ENCODE measurements at regions not wholly inside any gene's neighbourhood (a gene's known extent, or its start where the extent isn't known, plus 50 kb on each side); places are given as distances from the start of the nearest gene placed in this dataset.

DNA sequence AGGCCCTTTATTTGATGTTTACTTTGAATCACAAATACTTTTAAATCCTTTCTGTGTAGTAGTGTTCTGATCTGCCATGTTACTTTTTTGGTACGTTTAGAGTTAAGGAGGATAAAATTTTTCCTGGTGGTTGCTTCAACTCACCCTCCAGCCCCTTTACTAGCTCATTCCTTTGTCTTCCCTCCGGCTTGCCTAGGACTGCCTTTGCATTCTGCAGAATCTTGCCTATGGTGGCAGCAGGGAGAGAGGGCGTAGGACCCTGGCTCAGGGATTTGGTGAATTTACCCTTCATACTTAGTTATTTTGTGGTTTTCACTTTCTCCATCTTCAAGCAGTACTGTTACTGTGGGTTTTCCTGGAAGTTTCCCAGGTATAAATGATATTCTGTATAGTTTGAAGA is 833.5 kb downstream of the XPNPEP1 start:
- Mint-ChIP-seq H3K9me3 (ENCODE audit: insufficient read depth) (no peaks in the 10 kb centered on the region), H3K27ac (no peak overlapping the region), H3K4me3 (no peak overlapping the region), H3K27me3 (no peaks in the 10 kb centered on the region), H3K4me1 (no peaks in the 10 kb centered on the region)
- no peaks in the 10 kb centered on the region for H4K20me1 ChIP-seq (ENCODE audit: control insufficient read depth, insufficient read depth, low read length, poor library complexity, severe bottlenecking)
- no peaks in the 10 kb centered on the region for H3K27me3 ChIP-seq (replicated peaks in 1 of 4; ENCODE audit: control extremely low read depth in 1 of 4, control insufficient read depth in 3 of 4, insufficient read depth in 4 of 4, low read length in 3 of 4)
- H3K27ac ChIP-seq (ENCODE audit: low read length in 2 of 2): no peak overlapping the region
- H3K9ac ChIP-seq (ENCODE audit: low read length): no peak overlapping the region
- ATAC-seq (ENCODE audit: low read depth): no peak
- no peak overlapping the region for H2AFZ ChIP-seq (ENCODE audit: insufficient read depth, low read depth, low read length, poor library complexity, severe bottlenecking)
- H3K79me2 ChIP-seq (ENCODE audit: control insufficient read depth, insufficient read depth, low read length): no peaks in the 10 kb centered on the region
- TF ChIP-seq, protein P1, sequence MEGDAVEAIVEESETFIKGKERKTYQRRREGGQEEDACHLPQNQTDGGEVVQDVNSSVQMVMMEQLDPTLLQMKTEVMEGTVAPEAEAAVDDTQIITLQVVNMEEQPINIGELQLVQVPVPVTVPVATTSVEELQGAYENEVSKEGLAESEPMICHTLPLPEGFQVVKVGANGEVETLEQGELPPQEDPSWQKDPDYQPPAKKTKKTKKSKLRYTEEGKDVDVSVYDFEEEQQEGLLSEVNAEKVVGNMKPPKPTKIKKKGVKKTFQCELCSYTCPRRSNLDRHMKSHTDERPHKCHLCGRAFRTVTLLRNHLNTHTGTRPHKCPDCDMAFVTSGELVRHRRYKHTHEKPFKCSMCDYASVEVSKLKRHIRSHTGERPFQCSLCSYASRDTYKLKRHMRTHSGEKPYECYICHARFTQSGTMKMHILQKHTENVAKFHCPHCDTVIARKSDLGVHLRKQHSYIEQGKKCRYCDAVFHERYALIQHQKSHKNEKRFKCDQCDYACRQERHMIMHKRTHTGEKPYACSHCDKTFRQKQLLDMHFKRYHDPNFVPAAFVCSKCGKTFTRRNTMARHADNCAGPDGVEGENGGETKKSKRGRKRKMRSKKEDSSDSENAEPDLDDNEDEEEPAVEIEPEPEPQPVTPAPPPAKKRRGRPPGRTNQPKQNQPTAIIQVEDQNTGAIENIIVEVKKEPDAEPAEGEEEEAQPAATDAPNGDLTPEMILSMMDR (IDR thresholded peaks at IDR 0.05): no peak
- no peak for TF ChIP-seq EZH2 (IDR thresholded peaks at IDR 0.05; ENCODE audit: borderline replicate concordance, insufficient read depth, low read depth, low read length, poor library complexity, severe bottlenecking)
- no peak overlapping the region for H3K4me2 ChIP-seq (replicated peaks; ENCODE audit: low read depth, low read length, poor library complexity, severe bottlenecking)
- ChIA-PET POLR2A (no interaction called here), CTCF (no interaction called here)
- peaks cover 0 to 11% (median 0%) of the 10 kb centered on the region in 3 donors for H3K9me3 ChIP-seq (ENCODE audit: control extremely low read depth in 1 of 3, control insufficient read depth in 2 of 3, insufficient read depth in 1 of 3, low read length in 2 of 3)
- WGBS (ENCODE audit: insufficient coverage): no CpG with 5 or more reads among the region's 3 CpGs
- H3K36me3 ChIP-seq (replicated peaks in 1 of 2; ENCODE audit: control extremely low read depth in 1 of 2, control insufficient read depth in 1 of 2, extremely low read depth in 1 of 2, insufficient read depth in 2 of 2, low read length in 1 of 2): no peaks in the 10 kb centered on the region
- H3K4me1 ChIP-seq (ENCODE audit: control insufficient read depth in 2 of 2, insufficient read depth in 2 of 2, low read length in 2 of 2): no peaks in the 10 kb centered on the region
- intact Hi-C loops (cut with micrococcal nuclease): no loop called here
- no peak for DNase-seq
- H3K4me3 ChIP-seq (ENCODE audit: control extremely low read depth in 1 of 5, extremely low read depth in 1 of 5, insufficient read depth in 1 of 5, low read depth in 2 of 5, low read length in 4 of 5): no peak overlapping the region

DNA sequence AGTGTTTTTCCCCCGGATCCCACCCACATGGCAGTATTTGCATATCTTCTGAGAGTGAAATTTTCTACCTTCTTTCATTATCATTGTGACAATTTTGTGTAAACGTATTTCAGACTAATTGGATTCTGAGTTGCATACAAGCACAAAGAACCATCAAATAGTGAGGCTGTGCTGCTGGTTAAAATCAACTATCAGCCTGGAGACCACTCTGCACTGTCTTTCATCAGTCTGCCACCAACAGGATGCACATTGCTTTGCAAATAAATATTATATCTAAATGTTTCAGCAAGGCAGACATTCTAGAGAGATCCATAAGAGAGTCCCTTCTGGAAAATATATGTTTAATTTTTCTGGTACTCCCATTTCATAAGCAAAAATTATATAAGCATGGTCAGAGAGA is 851.8 kb downstream of the XPNPEP1 start:
- Histone ChIP-seq H3K36me3 (replicated peaks in 1 of 2; ENCODE audit: control extremely low read depth in 1 of 2, control insufficient read depth in 1 of 2, extremely low read depth in 1 of 2, insufficient read depth in 2 of 2, low read length in 1 of 2) (no peaks in the 10 kb centered on the region), H3K27me3 (replicated peaks in 1 of 4; ENCODE audit: control extremely low read depth in 1 of 4, control insufficient read depth in 3 of 4, insufficient read depth in 4 of 4, low read length in 3 of 4) (no peaks in the 10 kb centered on the region), H3K27ac (ENCODE audit: low read length in 2 of 2) (no peak overlapping the region), H4K20me1 (ENCODE audit: control insufficient read depth, insufficient read depth, low read length, poor library complexity, severe bottlenecking) (no peaks in the 10 kb centered on the region), H3K79me2 (ENCODE audit: control insufficient read depth, insufficient read depth, low read length) (no peaks in the 10 kb centered on the region), H3K9me3 (ENCODE audit: control extremely low read depth in 1 of 3, control insufficient read depth in 2 of 3, insufficient read depth in 1 of 3, low read length in 2 of 3) (no peaks in the 10 kb centered on the region), H3K4me2 (replicated peaks; ENCODE audit: low read depth, low read length, poor library complexity, severe bottlenecking) (no peak overlapping the region), H2AFZ (ENCODE audit: insufficient read depth, low read depth, low read length, poor library complexity, severe bottlenecking) (no peak overlapping the region), H3K4me1 (ENCODE audit: control insufficient read depth in 2 of 2, insufficient read depth in 2 of 2, low read length in 2 of 2) (no peaks in the 10 kb centered on the region), H3K9ac (ENCODE audit: low read length) (no peak overlapping the region), H3K4me3 (ENCODE audit: control extremely low read depth in 1 of 5, extremely low read depth in 1 of 5, insufficient read depth in 1 of 5, low read depth in 2 of 5, low read length in 4 of 5) (no peak overlapping the region)
- WGBS (ENCODE audit: insufficient coverage): no CpG with 5 or more reads among the region's 2 CpGs
- ATAC-seq (ENCODE audit: low read depth) (no peak), DNase-seq (no peak)
- POLR2A ChIA-PET: no interaction called here
- Mint-ChIP-seq H3K27ac (no peak overlapping the region), H3K27me3 (no peaks in the 10 kb centered on the region), H3K4me1 (no peaks in the 10 kb centered on the region), H3K4me3 (no peak overlapping the region), H3K9me3 (ENCODE audit: insufficient read depth) (peaks cover 2% of the 10 kb centered on the region)
- CTCF ChIA-PET: no interaction called here
- intact Hi-C loops (cut with micrococcal nuclease): no loop called here
- TF ChIP-seq, protein P1 (IDR thresholded peaks at IDR 0.05): no peak
- TF ChIP-seq EZH2 (IDR thresholded peaks at IDR 0.05; ENCODE audit: borderline replicate concordance, insufficient read depth, low read depth, low read length, poor library complexity, severe bottlenecking): no peak

Measured in B cell (primary cell).